HL-60 (cell line): ENCODE measurements at regions not wholly inside any gene's neighbourhood (a gene's known extent, or its start where the extent isn't known, plus 50 kb on each side); places are given as distances from the start of the nearest gene placed in this dataset.

ENCODE experiments used
- CTCF ChIP-seq: IDR thresholded peaks from one replicate; pipeline ENCODE4 v1.5.1; 2011; ENCODE audit warnings: low read length, control low read depth, inconsistent platforms; ENCODE audit not compliant: insufficient read depth
- GABPA ChIP-seq: IDR thresholded peaks from 2 replicates; pipeline ENCODE4 v1.6.1; 2012; ENCODE audit warnings: low read depth
- POLR2AphosphoS5 ChIP-seq: IDR thresholded peaks from 2 replicates; pipeline ENCODE4 v1.6.1; 2012; ENCODE audit warnings: low read depth

GRCh38 chr9:81371824-81372223 lies 317.5 kb downstream of the TLE1 start:
- TF ChIP-seq CTCF (no peak), GABPA (no peak), POLR2AphosphoS5 (no peak)
